H1 (cell line): ENCODE measurements at regions not wholly inside any gene's neighbourhood (a gene's known extent, or its start where the extent isn't known, plus 50 kb on each side); places are given as distances from the start of the nearest gene placed in this dataset.

Experiments used
- CTCF ChIA-PET: fragments of 300-600 bp; sonication (Branson Sonifier 250); formaldehyde crosslinking; loops from one replicate; lab custom pipeline; 2021; ENCODE audit not compliant: partially characterized antibody; lab: Charles Lee
- POLR2A ChIA-PET: fragments of 300-600 bp; sonication (Branson Sonifier 250); formaldehyde crosslinking; loops from one replicate; lab custom pipeline; 2021; ENCODE audit warnings: inconsistent platforms; ENCODE audit not compliant: partially characterized antibody; lab: Charles Lee
- DNase-seq, 2 experiments: peaks; one replicate each; pipeline versions ENCODE4 v3.0.0 to v3.0.0-alpha.2; 2010 to 2022; ENCODE audit warnings: low spot score in 2 of 2, low read depth in 1 of 2, mixed read lengths in 1 of 2
- FAIRE-seq: peaks from 2 replicates; lab custom pipeline; 2011; peaks lifted over from hg19 to GRCh38; lab: Jason Lieb, UNC
- H2AFZ ChIP-seq: 2 replicates; pipeline ENCODE4 v1.8.1; 2012; ENCODE audit warnings: low read length, inconsistent platforms
- H2AK5ac ChIP-seq: 2 replicates; pipeline ENCODE4 v1.6.1; 2013; ENCODE audit warnings: low read depth, low read length
- H2BK120ac ChIP-seq: replicated peaks from 2 replicates; pipeline ENCODE3; 2013; ENCODE audit warnings: low read depth, low read length, inconsistent platforms
- H2BK12ac ChIP-seq: 2 replicates; pipeline ENCODE4 v1.6.1; 2013; ENCODE audit warnings: low read depth, low read length
- H2BK15ac ChIP-seq: 2 replicates; pipeline ENCODE4 v1.6.1; 2013; ENCODE audit warnings: low read length
- H2BK20ac ChIP-seq: 2 replicates; pipeline ENCODE4 v1.6.1; 2013; ENCODE audit warnings: low read length
- H2BK5ac ChIP-seq: 2 replicates; pipeline ENCODE4 v1.6.1; 2013; ENCODE audit warnings: low read depth, low read length
- H3K14ac ChIP-seq: 2 replicates; pipeline ENCODE4 v1.6.1; 2013; ENCODE audit warnings: inconsistent platforms; ENCODE audit not compliant: insufficient read length
- H3K18ac ChIP-seq: 2 replicates; pipeline ENCODE4 v1.6.1; 2013; ENCODE audit warnings: low read length; ENCODE audit errors: extremely low read depth
- H3K23ac ChIP-seq: 2 replicates; pipeline ENCODE4 v1.6.1; 2013; ENCODE audit warnings: inconsistent platforms; ENCODE audit not compliant: insufficient read length
- H3K23me2 ChIP-seq: 2 replicates; pipeline ENCODE4 v1.6.1; 2013; ENCODE audit warnings: low read depth, low read length
- H3K27ac ChIP-seq: 2 replicates; pipeline ENCODE4 v1.6.1; 2011; ENCODE audit warnings: low read depth, low read length, inconsistent platforms
- H3K27me3 ChIP-seq, 4 experiments: replicated peaks in 1 of 4; 1 replicate in 1 of 4; 2 replicates in 3 of 4; pipeline versions ENCODE4 v1.6.1 to v1.8.1; 2011 to 2013; ENCODE audit warnings: low read length in 3 of 4, mild to moderate bottlenecking in 3 of 4, inconsistent platforms in 2 of 4, mixed read lengths in 2 of 4, moderate library complexity in 1 of 4; ENCODE audit not compliant: control insufficient read depth in 3 of 4, insufficient read depth in 3 of 4; ENCODE audit errors: extremely low read depth in 1 of 4
- H3K36me3 ChIP-seq, 4 experiments: 2 replicates each; pipeline versions ENCODE4 v1.6.1 to v1.8.1; 2011 to 2013; ENCODE audit warnings: mild to moderate bottlenecking in 4 of 4, low read length in 3 of 4, moderate library complexity in 2 of 4, control low read depth in 1 of 4, inconsistent platforms in 1 of 4; ENCODE audit not compliant: insufficient read depth in 4 of 4, control insufficient read depth in 2 of 4
- H3K4ac ChIP-seq: replicated peaks from 2 replicates; pipeline ENCODE3; 2013; ENCODE audit warnings: low read length, low read depth, mixed read lengths, inconsistent platforms; ENCODE audit not compliant: insufficient read length
- H3K4me1 ChIP-seq, 4 experiments: replicated peaks in 1 of 4; 1 replicate in 1 of 4; 2 replicates in 3 of 4; pipeline versions ENCODE4 v1.6.1 to v1.8.1; 2011 to 2013; ENCODE audit warnings: low read length in 3 of 4, inconsistent platforms in 2 of 4, mixed read lengths in 1 of 4; ENCODE audit not compliant: insufficient read depth in 4 of 4, control insufficient read depth in 3 of 4
- H3K4me2 ChIP-seq, 2 experiments: 2 replicates each; pipeline versions ENCODE4 v1.6.1 to v1.8.1; 2011 to 2013; ENCODE audit warnings: low read depth in 2 of 2, low read length in 2 of 2, control low read depth in 1 of 2, inconsistent platforms in 1 of 2, mild to moderate bottlenecking in 1 of 2; ENCODE audit not compliant: insufficient read depth in 1 of 2
- H3K4me3 ChIP-seq, 4 experiments: fragments of 200-600, 300-600 bp in 1 of 4; sonication (generic), shearing (Covaris generic), sonication (Bioruptor Twin) in 1 of 4; 2 replicates each; pipeline versions ENCODE4 v1.5.1 to v1.8.1; 2011 to 2016; ENCODE audit warnings: low read length in 4 of 4, low read depth in 3 of 4, control low read depth in 2 of 4, inconsistent platforms in 2 of 4, mild to moderate bottlenecking in 2 of 4, mixed read lengths in 1 of 4, moderate library complexity in 1 of 4; ENCODE audit not compliant: insufficient read depth in 2 of 4; ENCODE audit errors: extremely low read depth in 1 of 4
- H3K56ac ChIP-seq: replicated peaks from 2 replicates; pipeline ENCODE3; 2013; ENCODE audit warnings: low read depth, mild to moderate bottlenecking, mixed read lengths, low read length, inconsistent platforms; ENCODE audit not compliant: insufficient read length
- H3K79me1 ChIP-seq: 2 replicates; pipeline ENCODE4 v1.6.1; 2013; ENCODE audit warnings: low read depth, low read length, control low read depth
- H3K79me2 ChIP-seq, 2 experiments: 2 replicates each; pipeline versions ENCODE4 v1.6.1 to v1.8.1; 2012 to 2013; ENCODE audit warnings: low read length in 2 of 2, mild to moderate bottlenecking in 2 of 2, inconsistent platforms in 1 of 2; ENCODE audit not compliant: insufficient read depth in 2 of 2, control insufficient read depth in 1 of 2
- H3K9ac ChIP-seq, 4 experiments: replicated peaks in 1 of 4; 1 replicate in 1 of 4; 2 replicates in 3 of 4; pipeline versions ENCODE4 v1.6.1 to v1.8.1; 2011 to 2013; ENCODE audit warnings: low read depth in 3 of 4, low read length in 3 of 4, control low read depth in 2 of 4, mild to moderate bottlenecking in 2 of 4, moderate library complexity in 2 of 4, inconsistent platforms in 1 of 4; ENCODE audit errors: extremely low read depth in 1 of 4
- H3K9me3 ChIP-seq, 2 experiments: 2 replicates each; pipeline versions ENCODE4 v1.6.1 to v1.8.1; 2012 to 2013; ENCODE audit warnings: mild to moderate bottlenecking in 2 of 2, moderate library complexity in 2 of 2, control low read depth in 1 of 2, inconsistent platforms in 1 of 2, low read depth in 1 of 2, low read length in 1 of 2, mixed read lengths in 1 of 2; ENCODE audit not compliant: insufficient read depth in 2 of 2
- H4K20me1 ChIP-seq, 2 experiments: replicated peaks in 1 of 2; 2 replicates each; pipeline versions ENCODE3 to v1.8.1; 2011 to 2013; ENCODE audit warnings: inconsistent platforms in 2 of 2, low read length in 2 of 2, mild to moderate bottlenecking in 1 of 2; ENCODE audit not compliant: insufficient read depth in 2 of 2, control insufficient read depth in 1 of 2
- H4K5ac ChIP-seq: 2 replicates; pipeline ENCODE4 v1.6.1; 2013; ENCODE audit warnings: low read length, low read depth, mixed read lengths, inconsistent platforms; ENCODE audit not compliant: insufficient read length
- H4K8ac ChIP-seq: 2 replicates; pipeline ENCODE4 v1.8.0; 2013; ENCODE audit warnings: mild to moderate bottlenecking, moderate library complexity, low read length, inconsistent platforms; ENCODE audit not compliant: insufficient read depth; ENCODE audit errors: extremely low read depth
- H4K91ac ChIP-seq: replicated peaks from 2 replicates; pipeline ENCODE3; 2013; ENCODE audit warnings: low read length, mixed read lengths, inconsistent platforms; ENCODE audit not compliant: insufficient read length
- WGBS, 2 experiments: shearing (Covaris generic) in 1 of 2; methylation state at CpG; one replicate each; pipeline versions ENCODE4 v1.1.6 to v1.1.7; 2013 to 2015; ENCODE audit warnings: low lambda C conversion rate in 2 of 2, mixed read lengths in 2 of 2, inconsistent platforms in 1 of 2, low coverage in 1 of 2, missing lambda C conversion rate in 1 of 2; ENCODE audit not compliant: insufficient replicate concordance in 2 of 2, insufficient coverage in 1 of 2, insufficient read length in 1 of 2; ENCODE audit errors: extremely low coverage in 1 of 2, missing lambda C conversion rate in 1 of 2; 5-methylcytosine and 5-hydroxymethylcytosine counted together
- TF ChIP-seq, protein P1 (sequence below), 3 experiments: IDR thresholded peaks; 1 replicate in 2 of 3; 2 replicates in 1 of 3; pipeline versions ENCODE4 v1.5.1 to v1.6.1; 2011; ENCODE audit warnings: low read length in 3 of 3, mild to moderate bottlenecking in 3 of 3, inconsistent platforms in 2 of 3, low read depth in 1 of 3, moderate library complexity in 1 of 3; ENCODE audit not compliant: insufficient read depth in 1 of 3; ENCODE audit errors: control extremely low read depth in 1 of 3

DNA sequence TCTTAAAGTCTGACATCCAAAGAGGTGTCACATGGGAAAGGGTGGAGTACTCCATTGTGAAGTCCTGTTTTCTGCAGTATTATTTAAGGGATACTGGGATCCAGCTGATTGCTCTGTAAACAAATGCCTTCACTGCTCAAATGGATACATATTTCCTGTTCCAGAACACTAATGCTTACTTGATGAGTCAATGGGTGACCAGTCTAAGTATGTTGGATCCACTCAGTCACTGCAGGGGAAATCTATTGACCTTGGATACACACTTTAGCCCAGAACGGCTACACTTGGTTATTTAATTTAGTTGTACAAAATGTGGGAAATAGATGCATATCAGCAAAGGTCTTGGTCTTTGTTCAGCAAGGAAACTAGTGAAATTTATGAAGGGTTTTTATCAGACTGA, 261.4 kb downstream of the MAP2K4 start:
- no peaks in the 10 kb centered on the region for H3K79me2 ChIP-seq
- no peak for DNase-seq

More for the DNA sequence above, 261.4 kb downstream of the MAP2K4 start:
- Histone ChIP-seq H2AFZ (no peak overlapping the region), H3K23me2 (no peaks in the 10 kb centered on the region; the same call in 1 of the 2 replicates), H3K56ac (no peak overlapping the region), H4K91ac (no peak overlapping the region), H3K18ac (no peak overlapping the region), H2BK5ac (no peak overlapping the region), H3K4me2 (no peak overlapping the region), H3K9me3 (no peaks in the 10 kb centered on the region), H2BK12ac (no peak overlapping the region), H4K5ac (no peak overlapping the region), H3K27ac (no peak overlapping the region), H3K23ac (no peak overlapping the region), H4K8ac (no peak overlapping the region), H3K9ac (no peak overlapping the region), H3K79me1 (no peaks in the 10 kb centered on the region), H2AK5ac (no peak overlapping the region), H3K36me3 (no peaks in the 10 kb centered on the region), H3K14ac (no peak overlapping the region), H3K4me1 (no peaks in the 10 kb centered on the region), H3K27me3 (no peaks in the 10 kb centered on the region), H2BK20ac (no peak overlapping the region), H2BK15ac (no peak overlapping the region), H3K4ac (no peak overlapping the region), H3K4me3 (no peak overlapping the region), H2BK120ac (no peak overlapping the region), H4K20me1 (no peaks in the 10 kb centered on the region)
- POLR2A ChIA-PET, result no interaction called here
- FAIRE-seq, result no peak
- CTCF ChIA-PET, result no interaction called here
- TF ChIP-seq, protein P1, sequence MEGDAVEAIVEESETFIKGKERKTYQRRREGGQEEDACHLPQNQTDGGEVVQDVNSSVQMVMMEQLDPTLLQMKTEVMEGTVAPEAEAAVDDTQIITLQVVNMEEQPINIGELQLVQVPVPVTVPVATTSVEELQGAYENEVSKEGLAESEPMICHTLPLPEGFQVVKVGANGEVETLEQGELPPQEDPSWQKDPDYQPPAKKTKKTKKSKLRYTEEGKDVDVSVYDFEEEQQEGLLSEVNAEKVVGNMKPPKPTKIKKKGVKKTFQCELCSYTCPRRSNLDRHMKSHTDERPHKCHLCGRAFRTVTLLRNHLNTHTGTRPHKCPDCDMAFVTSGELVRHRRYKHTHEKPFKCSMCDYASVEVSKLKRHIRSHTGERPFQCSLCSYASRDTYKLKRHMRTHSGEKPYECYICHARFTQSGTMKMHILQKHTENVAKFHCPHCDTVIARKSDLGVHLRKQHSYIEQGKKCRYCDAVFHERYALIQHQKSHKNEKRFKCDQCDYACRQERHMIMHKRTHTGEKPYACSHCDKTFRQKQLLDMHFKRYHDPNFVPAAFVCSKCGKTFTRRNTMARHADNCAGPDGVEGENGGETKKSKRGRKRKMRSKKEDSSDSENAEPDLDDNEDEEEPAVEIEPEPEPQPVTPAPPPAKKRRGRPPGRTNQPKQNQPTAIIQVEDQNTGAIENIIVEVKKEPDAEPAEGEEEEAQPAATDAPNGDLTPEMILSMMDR (IDR thresholded peaks at IDR 0.05; ENCODE audit: control extremely low read depth in 1 of 3, insufficient read depth in 1 of 3, low read depth in 1 of 3, low read length in 3 of 3), result no peak
- 85% methylated on average over 1 of the region's 1 CpG; no CpG with 5 or more reads in 1 of the 2 experiments for whole genome bisulfite sequencing, 2 experiments
